H1 (cell line): ENCODE measurements at regions not wholly inside any gene's neighbourhood (a gene's known extent, or its start where the extent isn't known, plus 50 kb on each side); places are given as distances from the start of the nearest gene placed in this dataset.

ENCODE experiments used
- CTCF ChIA-PET: fragments of 300-600 bp; sonication (Branson Sonifier 250); formaldehyde crosslinking; loops from one replicate; lab custom pipeline; 2021; ENCODE audit not compliant: partially characterized antibody; lab: Charles Lee
- POLR2A ChIA-PET: fragments of 300-600 bp; sonication (Branson Sonifier 250); formaldehyde crosslinking; loops from one replicate; lab custom pipeline; 2021; ENCODE audit warnings: inconsistent platforms; ENCODE audit not compliant: partially characterized antibody; lab: Charles Lee
- DNase-seq, 2 experiments: peaks; one replicate each; pipeline versions ENCODE4 v3.0.0 to v3.0.0-alpha.2; 2010 to 2022; ENCODE audit warnings: low spot score in 2 of 2, low read depth in 1 of 2, mixed read lengths in 1 of 2
- FAIRE-seq: peaks from 2 replicates; lab custom pipeline; 2011; peaks lifted over from hg19 to GRCh38; lab: Jason Lieb, UNC
- H2AFZ ChIP-seq: 2 replicates; pipeline ENCODE4 v1.8.1; 2012; ENCODE audit warnings: low read length, inconsistent platforms
- H2AK5ac ChIP-seq: 2 replicates; pipeline ENCODE4 v1.6.1; 2013; ENCODE audit warnings: low read depth, low read length
- H2BK120ac ChIP-seq: replicated peaks from 2 replicates; pipeline ENCODE3; 2013; ENCODE audit warnings: low read depth, low read length, inconsistent platforms
- H2BK12ac ChIP-seq: 2 replicates; pipeline ENCODE4 v1.6.1; 2013; ENCODE audit warnings: low read depth, low read length
- H2BK15ac ChIP-seq: 2 replicates; pipeline ENCODE4 v1.6.1; 2013; ENCODE audit warnings: low read length
- H2BK20ac ChIP-seq: 2 replicates; pipeline ENCODE4 v1.6.1; 2013; ENCODE audit warnings: low read length
- H2BK5ac ChIP-seq: 2 replicates; pipeline ENCODE4 v1.6.1; 2013; ENCODE audit warnings: low read depth, low read length
- H3K14ac ChIP-seq: 2 replicates; pipeline ENCODE4 v1.6.1; 2013; ENCODE audit warnings: inconsistent platforms; ENCODE audit not compliant: insufficient read length
- H3K18ac ChIP-seq: 2 replicates; pipeline ENCODE4 v1.6.1; 2013; ENCODE audit warnings: low read length; ENCODE audit errors: extremely low read depth
- H3K23ac ChIP-seq: 2 replicates; pipeline ENCODE4 v1.6.1; 2013; ENCODE audit warnings: inconsistent platforms; ENCODE audit not compliant: insufficient read length
- H3K23me2 ChIP-seq: 2 replicates; pipeline ENCODE4 v1.6.1; 2013; ENCODE audit warnings: low read depth, low read length
- H3K27ac ChIP-seq: 2 replicates; pipeline ENCODE4 v1.6.1; 2011; ENCODE audit warnings: low read depth, low read length, inconsistent platforms
- H3K27me3 ChIP-seq, 4 experiments: replicated peaks in 1 of 4; 1 replicate in 1 of 4; 2 replicates in 3 of 4; pipeline versions ENCODE4 v1.6.1 to v1.8.1; 2011 to 2013; ENCODE audit warnings: low read length in 3 of 4, mild to moderate bottlenecking in 3 of 4, inconsistent platforms in 2 of 4, mixed read lengths in 2 of 4, moderate library complexity in 1 of 4; ENCODE audit not compliant: control insufficient read depth in 3 of 4, insufficient read depth in 3 of 4; ENCODE audit errors: extremely low read depth in 1 of 4
- H3K36me3 ChIP-seq, 4 experiments: 2 replicates each; pipeline versions ENCODE4 v1.6.1 to v1.8.1; 2011 to 2013; ENCODE audit warnings: mild to moderate bottlenecking in 4 of 4, low read length in 3 of 4, moderate library complexity in 2 of 4, control low read depth in 1 of 4, inconsistent platforms in 1 of 4; ENCODE audit not compliant: insufficient read depth in 4 of 4, control insufficient read depth in 2 of 4
- H3K4ac ChIP-seq: replicated peaks from 2 replicates; pipeline ENCODE3; 2013; ENCODE audit warnings: low read length, low read depth, mixed read lengths, inconsistent platforms; ENCODE audit not compliant: insufficient read length
- H3K4me1 ChIP-seq, 4 experiments: replicated peaks in 1 of 4; 1 replicate in 1 of 4; 2 replicates in 3 of 4; pipeline versions ENCODE4 v1.6.1 to v1.8.1; 2011 to 2013; ENCODE audit warnings: low read length in 3 of 4, inconsistent platforms in 2 of 4, mixed read lengths in 1 of 4; ENCODE audit not compliant: insufficient read depth in 4 of 4, control insufficient read depth in 3 of 4
- H3K4me2 ChIP-seq, 2 experiments: 2 replicates each; pipeline versions ENCODE4 v1.6.1 to v1.8.1; 2011 to 2013; ENCODE audit warnings: low read depth in 2 of 2, low read length in 2 of 2, control low read depth in 1 of 2, inconsistent platforms in 1 of 2, mild to moderate bottlenecking in 1 of 2; ENCODE audit not compliant: insufficient read depth in 1 of 2
- H3K4me3 ChIP-seq, 4 experiments: fragments of 200-600, 300-600 bp in 1 of 4; sonication (generic), shearing (Covaris generic), sonication (Bioruptor Twin) in 1 of 4; 2 replicates each; pipeline versions ENCODE4 v1.5.1 to v1.8.1; 2011 to 2016; ENCODE audit warnings: low read length in 4 of 4, low read depth in 3 of 4, control low read depth in 2 of 4, inconsistent platforms in 2 of 4, mild to moderate bottlenecking in 2 of 4, mixed read lengths in 1 of 4, moderate library complexity in 1 of 4; ENCODE audit not compliant: insufficient read depth in 2 of 4; ENCODE audit errors: extremely low read depth in 1 of 4
- H3K56ac ChIP-seq: replicated peaks from 2 replicates; pipeline ENCODE3; 2013; ENCODE audit warnings: low read depth, mild to moderate bottlenecking, mixed read lengths, low read length, inconsistent platforms; ENCODE audit not compliant: insufficient read length
- H3K79me1 ChIP-seq: 2 replicates; pipeline ENCODE4 v1.6.1; 2013; ENCODE audit warnings: low read depth, low read length, control low read depth
- H3K79me2 ChIP-seq, 2 experiments: 2 replicates each; pipeline versions ENCODE4 v1.6.1 to v1.8.1; 2012 to 2013; ENCODE audit warnings: low read length in 2 of 2, mild to moderate bottlenecking in 2 of 2, inconsistent platforms in 1 of 2; ENCODE audit not compliant: insufficient read depth in 2 of 2, control insufficient read depth in 1 of 2
- H3K9ac ChIP-seq, 4 experiments: replicated peaks in 1 of 4; 1 replicate in 1 of 4; 2 replicates in 3 of 4; pipeline versions ENCODE4 v1.6.1 to v1.8.1; 2011 to 2013; ENCODE audit warnings: low read depth in 3 of 4, low read length in 3 of 4, control low read depth in 2 of 4, mild to moderate bottlenecking in 2 of 4, moderate library complexity in 2 of 4, inconsistent platforms in 1 of 4; ENCODE audit errors: extremely low read depth in 1 of 4
- H3K9me3 ChIP-seq, 2 experiments: 2 replicates each; pipeline versions ENCODE4 v1.6.1 to v1.8.1; 2012 to 2013; ENCODE audit warnings: mild to moderate bottlenecking in 2 of 2, moderate library complexity in 2 of 2, control low read depth in 1 of 2, inconsistent platforms in 1 of 2, low read depth in 1 of 2, low read length in 1 of 2, mixed read lengths in 1 of 2; ENCODE audit not compliant: insufficient read depth in 2 of 2
- H4K20me1 ChIP-seq, 2 experiments: replicated peaks in 1 of 2; 2 replicates each; pipeline versions ENCODE3 to v1.8.1; 2011 to 2013; ENCODE audit warnings: inconsistent platforms in 2 of 2, low read length in 2 of 2, mild to moderate bottlenecking in 1 of 2; ENCODE audit not compliant: insufficient read depth in 2 of 2, control insufficient read depth in 1 of 2
- H4K5ac ChIP-seq: 2 replicates; pipeline ENCODE4 v1.6.1; 2013; ENCODE audit warnings: low read length, low read depth, mixed read lengths, inconsistent platforms; ENCODE audit not compliant: insufficient read length
- H4K8ac ChIP-seq: 2 replicates; pipeline ENCODE4 v1.8.0; 2013; ENCODE audit warnings: mild to moderate bottlenecking, moderate library complexity, low read length, inconsistent platforms; ENCODE audit not compliant: insufficient read depth; ENCODE audit errors: extremely low read depth
- H4K91ac ChIP-seq: replicated peaks from 2 replicates; pipeline ENCODE3; 2013; ENCODE audit warnings: low read length, mixed read lengths, inconsistent platforms; ENCODE audit not compliant: insufficient read length
- WGBS, 2 experiments: shearing (Covaris generic) in 1 of 2; methylation state at CpG; one replicate each; pipeline versions ENCODE4 v1.1.6 to v1.1.7; 2013 to 2015; ENCODE audit warnings: low lambda C conversion rate in 2 of 2, mixed read lengths in 2 of 2, inconsistent platforms in 1 of 2, low coverage in 1 of 2, missing lambda C conversion rate in 1 of 2; ENCODE audit not compliant: insufficient replicate concordance in 2 of 2, insufficient coverage in 1 of 2, insufficient read length in 1 of 2; ENCODE audit errors: extremely low coverage in 1 of 2, missing lambda C conversion rate in 1 of 2; 5-methylcytosine and 5-hydroxymethylcytosine counted together
- TF ChIP-seq, protein P1 (sequence below): IDR thresholded peaks from 2 replicates; pipeline ENCODE4 v1.6.1; 2011; ENCODE audit warnings: low read depth, mild to moderate bottlenecking, low read length; ENCODE audit not compliant: insufficient read depth

DNA sequence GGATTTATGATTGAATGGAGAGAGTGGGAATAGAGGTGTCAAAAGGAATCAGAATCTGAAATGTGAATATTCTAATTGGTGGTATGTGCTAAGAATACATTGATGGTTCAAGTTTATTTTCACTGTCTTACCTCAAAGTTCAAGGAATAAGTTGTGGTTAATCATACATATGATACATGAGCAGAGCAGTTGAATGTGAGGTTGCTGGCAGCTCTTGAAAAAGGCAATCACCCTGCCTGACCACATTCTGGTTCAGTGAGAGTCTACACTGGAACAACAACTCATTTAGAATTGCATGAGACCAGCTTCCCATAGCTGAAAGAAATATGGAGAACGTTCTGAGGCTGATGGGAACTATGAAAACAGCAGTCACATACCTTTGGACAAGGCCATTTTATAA lies 68.3 kb upstream of the ARHGAP29 start:
- Histone ChIP-seq H3K4me3 (no peak overlapping the region), H3K56ac (no peak overlapping the region), H3K4me2 (no peak overlapping the region), H4K91ac (no peak overlapping the region), H3K27me3 (no peaks in the 10 kb centered on the region; a peak in 1 of 7 replicates), H3K79me1 (no peaks in the 10 kb centered on the region), H3K36me3 (no peaks in the 10 kb centered on the region), H3K14ac (no peak overlapping the region), H3K23ac (no peak overlapping the region), H2BK20ac (no peak overlapping the region), H3K23me2 (no peaks in the 10 kb centered on the region), H2BK15ac (no peak overlapping the region), H2AK5ac (no peak overlapping the region), H2AFZ (no peak overlapping the region), H4K20me1 (no peaks in the 10 kb centered on the region), H3K4me1 (no peaks in the 10 kb centered on the region), H4K8ac (no peak overlapping the region), H2BK12ac (no peak overlapping the region), H3K9ac (no peak overlapping the region), H3K9me3 (no peaks in the 10 kb centered on the region), H3K79me2 (no peaks in the 10 kb centered on the region), H3K4ac (no peak overlapping the region), H4K5ac (no peak overlapping the region), H2BK5ac (no peak overlapping the region), H3K18ac (no peak overlapping the region), H3K27ac (no peak overlapping the region), H2BK120ac (no peak overlapping the region)
- WGBS, 2 experiments: 67% methylated on average over 1 of the region's 1 CpG; no CpG with 5 or more reads in 1 of the 2 experiments
- FAIRE-seq (no peak), DNase-seq (no peak)
- POLR2A ChIA-PET: no interaction called here
- CTCF ChIA-PET: interaction anchor here (0.8 to 1.3 kb wide), 3 partner anchors 8 to 501 kb away, joined by 3 to 5 read pairs (median 4); no protein-coding TSS in a partner anchor
- TF ChIP-seq, protein P1, sequence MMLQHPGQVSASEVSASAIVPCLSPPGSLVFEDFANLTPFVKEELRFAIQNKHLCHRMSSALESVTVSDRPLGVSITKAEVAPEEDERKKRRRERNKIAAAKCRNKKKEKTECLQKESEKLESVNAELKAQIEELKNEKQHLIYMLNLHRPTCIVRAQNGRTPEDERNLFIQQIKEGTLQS: no peak
